Natural killer cell (primary cell): ENCODE measurements at regions not wholly inside any gene's neighbourhood (a gene's known extent, or its start where the extent isn't known, plus 50 kb on each side); places are given as distances from the start of the nearest gene placed in this dataset.

Experiments used
- ATAC-seq, 3 donors: fragments of 150-1000 bp in 2 of 3; fragments of 200-7000 bp in 1 of 3; cut with Tn5 transposase; 1 replicate in 1 of 3; 2 replicates in 2 of 3; pipeline ENCODE4 v1.10.0; 2021; ENCODE audit warnings: mild to moderate bottlenecking in 2 of 3, moderate library complexity in 2 of 3
- DNase-seq, 2 donors: peaks; one replicate each; pipeline versions ENCODE4 v3.0.0 to v3.0.0-alpha.2; 2013 to 2021; ENCODE audit warnings: mixed read lengths in 1 of 2
- H3K27ac ChIP-seq: one replicate; pipeline ENCODE4 v1.5.1; 2013; ENCODE audit warnings: mild to moderate bottlenecking, low read length
- H3K27me3 ChIP-seq: one replicate; pipeline ENCODE4 v1.6.1; 2013; ENCODE audit warnings: low read length; ENCODE audit not compliant: control insufficient read depth, insufficient read depth
- H3K36me3 ChIP-seq: one replicate; pipeline ENCODE4 v1.6.1; 2013; ENCODE audit warnings: low read length; ENCODE audit not compliant: control insufficient read depth, insufficient read depth
- H3K4me1 ChIP-seq: one replicate; pipeline ENCODE4 v1.6.1; 2013; ENCODE audit warnings: low read length; ENCODE audit not compliant: control insufficient read depth, insufficient read depth
- H3K4me3 ChIP-seq: one replicate; pipeline ENCODE4 v1.5.1; 2013; ENCODE audit warnings: low read length
- H3K9me3 ChIP-seq: one replicate; pipeline ENCODE4 v1.6.1; 2013; ENCODE audit warnings: low read length; ENCODE audit not compliant: control insufficient read depth, insufficient read depth
- H3K27ac Mint-ChIP-seq, 2 donors: one replicate each; pipeline ENCODE4 v1.8.0; 2022; ENCODE audit warnings: mild to moderate bottlenecking in 2 of 2, mixed read lengths in 2 of 2, moderate library complexity in 1 of 2
- H3K27me3 Mint-ChIP-seq, 2 donors: one replicate each; pipeline ENCODE4 v1.8.0; 2022; ENCODE audit warnings: low read depth in 2 of 2, mixed read lengths in 2 of 2
- H3K36me3 Mint-ChIP-seq: one replicate; pipeline ENCODE4 v1.8.0; 2022; ENCODE audit warnings: mixed read lengths
- H3K4me1 Mint-ChIP-seq, 2 donors: one replicate each; pipeline ENCODE4 v1.8.0; 2022; ENCODE audit warnings: mixed read lengths in 2 of 2
- H3K4me3 Mint-ChIP-seq: one replicate; pipeline ENCODE4 v1.8.0; 2022; ENCODE audit warnings: mild to moderate bottlenecking, moderate library complexity, mixed read lengths
- H3K9me3 Mint-ChIP-seq, 2 donors: one replicate each; pipeline ENCODE4 v1.8.0; 2022; ENCODE audit warnings: mixed read lengths in 2 of 2
- WGBS: methylation state at CpG from one replicate; pipeline ENCODE4 v1.1.7; 2013; ENCODE audit warnings: missing lambda C conversion rate; ENCODE audit not compliant: insufficient coverage; 5-methylcytosine and 5-hydroxymethylcytosine counted together
- intact Hi-C: fragments of 100-400 bp; cut with micrococcal nuclease; formaldehyde crosslinking; loops from one replicate; pipeline ENCODE4 v1.14.2; 2022
- TF ChIP-seq, protein P1 (sequence below): fragments of 200-600 bp; IDR thresholded peaks from one replicate; pipeline ENCODE4 v1.8.0; 2022; ENCODE audit warnings: antibody characterized with exemption

DNA sequence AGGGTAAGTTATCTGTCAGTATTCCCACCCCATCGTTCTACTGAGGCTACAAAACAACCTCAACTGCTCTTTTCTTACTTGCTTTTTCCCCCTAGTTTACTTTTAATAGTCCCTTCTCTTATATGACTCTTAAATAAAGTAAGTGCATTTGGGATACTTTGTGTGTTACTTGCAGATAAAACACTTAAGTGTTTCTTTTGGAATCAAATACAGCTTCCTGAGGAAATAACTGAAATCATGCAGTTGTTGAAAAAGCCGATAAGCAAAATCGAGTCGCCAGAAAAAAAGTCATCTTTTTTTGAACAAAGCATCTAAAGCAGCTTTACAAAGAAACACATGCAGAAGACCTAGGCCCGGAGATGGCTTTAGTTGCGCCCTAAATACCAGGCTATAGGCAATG, 53.5 kb upstream of the EPB41L4A start:
- H3K9me3 ChIP-seq: no peaks in the 10 kb centered on the region
- H3K36me3 ChIP-seq: no peaks in the 10 kb centered on the region
- Mint-ChIP-seq H3K27me3 (peaks cover 12 to 30% of the 10 kb centered on the region in 2 donors), H3K36me3 (no peaks in the 10 kb centered on the region), H3K27ac (no peak overlapping the region), H3K4me3 (no peak overlapping the region), H3K9me3 (no peaks in the 10 kb centered on the region), H3K4me1 (no peaks in the 10 kb centered on the region)
- ATAC-seq (no peak), DNase-seq (no peak)
- 46% methylated on average over 5 of the region's 6 CpGs for WGBS
- no peak overlapping the region for H3K27ac ChIP-seq
- no peak overlapping the region for H3K4me3 ChIP-seq
- H3K27me3 ChIP-seq: no peaks in the 10 kb centered on the region
- intact Hi-C loops: no loop called here
- TF ChIP-seq, protein P1, sequence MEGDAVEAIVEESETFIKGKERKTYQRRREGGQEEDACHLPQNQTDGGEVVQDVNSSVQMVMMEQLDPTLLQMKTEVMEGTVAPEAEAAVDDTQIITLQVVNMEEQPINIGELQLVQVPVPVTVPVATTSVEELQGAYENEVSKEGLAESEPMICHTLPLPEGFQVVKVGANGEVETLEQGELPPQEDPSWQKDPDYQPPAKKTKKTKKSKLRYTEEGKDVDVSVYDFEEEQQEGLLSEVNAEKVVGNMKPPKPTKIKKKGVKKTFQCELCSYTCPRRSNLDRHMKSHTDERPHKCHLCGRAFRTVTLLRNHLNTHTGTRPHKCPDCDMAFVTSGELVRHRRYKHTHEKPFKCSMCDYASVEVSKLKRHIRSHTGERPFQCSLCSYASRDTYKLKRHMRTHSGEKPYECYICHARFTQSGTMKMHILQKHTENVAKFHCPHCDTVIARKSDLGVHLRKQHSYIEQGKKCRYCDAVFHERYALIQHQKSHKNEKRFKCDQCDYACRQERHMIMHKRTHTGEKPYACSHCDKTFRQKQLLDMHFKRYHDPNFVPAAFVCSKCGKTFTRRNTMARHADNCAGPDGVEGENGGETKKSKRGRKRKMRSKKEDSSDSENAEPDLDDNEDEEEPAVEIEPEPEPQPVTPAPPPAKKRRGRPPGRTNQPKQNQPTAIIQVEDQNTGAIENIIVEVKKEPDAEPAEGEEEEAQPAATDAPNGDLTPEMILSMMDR: no peak
- no peaks in the 10 kb centered on the region for H3K4me1 ChIP-seq

DNA sequence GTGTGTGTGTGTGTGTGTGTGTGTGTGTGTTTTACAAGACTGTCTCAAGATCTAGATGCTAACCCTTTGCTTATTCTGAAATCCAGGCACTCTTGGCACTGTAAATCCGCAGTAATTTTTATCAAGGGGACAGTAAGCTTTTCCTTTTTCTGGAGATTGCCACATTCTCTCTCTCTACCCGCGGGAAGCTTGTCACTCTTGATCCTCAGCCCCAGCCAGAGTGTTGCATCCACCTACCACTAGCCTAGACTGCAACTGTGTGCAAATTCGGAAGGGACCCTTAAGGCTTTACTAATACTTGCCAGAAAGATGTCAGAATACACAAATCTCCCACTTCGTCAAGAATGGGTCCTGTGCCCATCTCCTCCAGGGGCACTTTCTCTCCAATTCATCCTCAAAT, 54.9 kb upstream of the EPB41L4A start:
- ATAC-seq (no peak), DNase-seq (no peak)
- intact Hi-C loops: no loop called here
- no peaks in the 10 kb centered on the region for H3K4me1 Mint-ChIP-seq
- Histone ChIP-seq H3K4me3 (no peak overlapping the region), H3K4me1 (no peaks in the 10 kb centered on the region), H3K27me3 (no peaks in the 10 kb centered on the region), H3K27ac (no peak overlapping the region), H3K9me3 (no peaks in the 10 kb centered on the region), H3K36me3 (no peaks in the 10 kb centered on the region)
- H3K27me3 Mint-ChIP-seq: peaks cover 15 to 30% of the 10 kb centered on the region in 2 donors
- no peak overlapping the region for H3K4me3 Mint-ChIP-seq
- TF ChIP-seq, protein P1: no peak
- no peak overlapping the region for H3K27ac Mint-ChIP-seq
- no peaks in the 10 kb centered on the region for H3K9me3 Mint-ChIP-seq
- 89% methylated on average over 5 of the region's 5 CpGs for WGBS
- no peaks in the 10 kb centered on the region for H3K36me3 Mint-ChIP-seq

DNA sequence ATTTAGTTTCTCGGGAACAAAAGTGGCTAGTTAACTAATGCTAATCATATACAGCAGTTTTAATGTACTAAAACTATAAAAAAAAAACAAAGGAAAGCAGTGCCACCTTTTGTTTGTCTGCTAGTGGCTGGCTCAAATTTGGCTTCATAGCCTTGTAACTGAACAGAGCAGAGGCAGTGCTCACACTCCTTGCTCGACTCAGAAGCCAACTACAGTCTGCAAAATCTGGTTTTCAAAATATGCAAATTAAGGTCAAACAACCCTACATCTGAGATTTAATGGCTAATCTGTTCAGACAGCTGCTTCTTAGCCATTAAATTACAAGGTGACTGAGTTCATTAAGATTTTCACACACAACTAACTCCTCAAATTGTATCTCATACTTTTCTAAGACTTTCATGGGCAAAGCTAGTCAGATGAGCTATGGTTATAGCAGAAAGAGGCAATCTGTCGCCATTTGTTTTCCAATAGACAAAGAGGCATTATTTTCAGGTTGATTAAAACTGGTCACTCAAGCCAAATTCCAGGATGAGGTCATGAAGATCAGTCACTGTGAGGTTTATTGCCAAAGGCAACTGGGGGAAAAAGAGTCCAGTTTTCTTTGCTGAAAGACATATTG, 56.8 kb upstream of the EPB41L4A start:
- Histone ChIP-seq H3K4me1 (no peaks in the 10 kb centered on the region), H3K36me3 (no peaks in the 10 kb centered on the region), H3K9me3 (no peaks in the 10 kb centered on the region), H3K27me3 (no peaks in the 10 kb centered on the region), H3K4me3 (no peak overlapping the region), H3K27ac (no peak overlapping the region)
- intact Hi-C loops: no loop called here
- H3K9me3 Mint-ChIP-seq: no peaks in the 10 kb centered on the region
- ATAC-seq: no peak
- no peaks in the 10 kb centered on the region for H3K36me3 Mint-ChIP-seq
- H3K4me3 Mint-ChIP-seq: no peak overlapping the region
- H3K27ac Mint-ChIP-seq: no peak overlapping the region
- TF ChIP-seq, protein P1: no peak
- DNase-seq: no peak
- WGBS: 91% methylated on average over 2 of the region's 3 CpGs
- peaks cover 13 to 30% of the 10 kb centered on the region in 2 donors for H3K27me3 Mint-ChIP-seq
- no peaks in the 10 kb centered on the region for H3K4me1 Mint-ChIP-seq

DNA sequence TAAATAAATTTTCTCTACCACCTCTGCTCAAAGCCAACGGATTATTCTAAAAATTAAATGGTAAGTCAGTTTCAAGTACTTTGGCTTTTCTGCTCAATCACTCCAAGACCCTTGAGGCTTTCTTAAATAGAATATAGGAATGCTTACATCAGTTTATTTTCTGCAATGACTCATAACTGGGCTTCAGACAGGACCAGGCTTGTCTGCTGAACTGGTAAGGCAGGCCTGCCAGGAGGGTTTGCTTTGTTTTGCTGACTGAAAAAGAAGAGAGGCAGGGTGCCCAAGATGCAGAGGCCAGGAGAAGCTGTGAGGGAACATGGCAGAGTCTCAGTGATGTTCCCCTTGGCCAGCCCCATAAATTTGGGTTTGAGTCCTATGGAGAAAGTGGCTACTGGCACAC, 60.3 kb upstream of the EPB41L4A start:
- Mint-ChIP-seq H3K36me3 (no peaks in the 10 kb centered on the region), H3K27me3 (peaks cover 7 to 14% of the 10 kb centered on the region in 2 donors), H3K4me3 (no peak overlapping the region), H3K4me1 (no peaks in the 10 kb centered on the region), H3K9me3 (peaks cover 0 to 3% of the 10 kb centered on the region in 2 donors), H3K27ac (no peak overlapping the region)
- intact Hi-C loops: no loop called here
- TF ChIP-seq, protein P1: no peak
- Histone ChIP-seq H3K4me1 (no peaks in the 10 kb centered on the region), H3K36me3 (no peaks in the 10 kb centered on the region), H3K27me3 (no peaks in the 10 kb centered on the region), H3K27ac (no peak overlapping the region), H3K4me3 (no peak overlapping the region), H3K9me3 (no peaks in the 10 kb centered on the region)
- no peak for ATAC-seq
- no peak for DNase-seq
- no CpG with 5 or more reads among the region's 1 CpG for WGBS
